Skeletal muscle tissue (tissue), 3 donors: ENCODE measurements at regions not wholly inside any gene's neighbourhood (a gene's known extent, or its start where the extent isn't known, plus 50 kb on each side); places are given as distances from the start of the nearest gene placed in this dataset.

Source experiments
- H3K27ac ChIP-seq: one replicate; pipeline ENCODE4 v1.7.0; 2013; ENCODE audit warnings: mild to moderate bottlenecking, low read depth, low read length, inconsistent platforms
- H3K27me3 ChIP-seq, 3 donors: one replicate each; pipeline ENCODE4 v1.7.0; 2013; ENCODE audit warnings: low read length in 3 of 3; ENCODE audit not compliant: control insufficient read depth in 3 of 3, insufficient read depth in 3 of 3
- H3K36me3 ChIP-seq, 3 donors: one replicate each; pipeline ENCODE4 v1.7.0; 2013; ENCODE audit warnings: low read length in 3 of 3; ENCODE audit not compliant: control insufficient read depth in 3 of 3, insufficient read depth in 3 of 3
- H3K4me1 ChIP-seq, 3 donors: one replicate each; pipeline ENCODE4 v1.7.0; 2013; ENCODE audit warnings: low read length in 3 of 3, mild to moderate bottlenecking in 3 of 3; ENCODE audit not compliant: control insufficient read depth in 3 of 3, insufficient read depth in 3 of 3
- H3K4me3 ChIP-seq, 3 donors: one replicate each; pipeline ENCODE4 v1.7.0; 2013; ENCODE audit warnings: low read length in 3 of 3
- H3K9ac ChIP-seq, 3 donors: one replicate each; pipeline ENCODE4 v1.7.0; 2013; ENCODE audit warnings: low read length in 3 of 3, mild to moderate bottlenecking in 3 of 3, moderate library complexity in 2 of 3, low read depth in 1 of 3
- H3K9me3 ChIP-seq, 3 donors: one replicate each; pipeline ENCODE4 v1.7.0; 2013; ENCODE audit warnings: low read length in 3 of 3; ENCODE audit not compliant: control insufficient read depth in 3 of 3
- donor health status: Osteomylitis.

GRCh38 chr16:87002717-87003413 is 314.3 kb downstream of the C16orf95 start:
- Histone ChIP-seq H3K36me3 (no peaks in the 10 kb centered on the region), H3K9ac (no peak overlapping the region), H3K4me3 (no peak overlapping the region), H3K9me3 (peaks cover 0 to 4% (median 3%) of the 10 kb centered on the region in 3 donors), H3K27me3 (peaks cover 4 to 18% (median 4%) of the 10 kb centered on the region in 3 donors), H3K4me1 (peaks cover 0 to 11% (median 0%) of the 10 kb centered on the region in 3 donors), H3K27ac (no peak overlapping the region)

GRCh38 chr16:87003414-87003755 is 313.8 kb downstream of the C16orf95 start:
- Histone ChIP-seq H3K9ac (no peak overlapping the region), H3K9me3 (peaks cover 0 to 4% (median 3%) of the 10 kb centered on the region in 3 donors), H3K4me3 (no peak overlapping the region), H3K36me3 (no peaks in the 10 kb centered on the region), H3K27me3 (peaks cover 1 to 16% (median 4%) of the 10 kb centered on the region in 3 donors), H3K4me1 (peaks cover 0 to 11% (median 0%) of the 10 kb centered on the region in 3 donors), H3K27ac (no peak overlapping the region)

DNA sequence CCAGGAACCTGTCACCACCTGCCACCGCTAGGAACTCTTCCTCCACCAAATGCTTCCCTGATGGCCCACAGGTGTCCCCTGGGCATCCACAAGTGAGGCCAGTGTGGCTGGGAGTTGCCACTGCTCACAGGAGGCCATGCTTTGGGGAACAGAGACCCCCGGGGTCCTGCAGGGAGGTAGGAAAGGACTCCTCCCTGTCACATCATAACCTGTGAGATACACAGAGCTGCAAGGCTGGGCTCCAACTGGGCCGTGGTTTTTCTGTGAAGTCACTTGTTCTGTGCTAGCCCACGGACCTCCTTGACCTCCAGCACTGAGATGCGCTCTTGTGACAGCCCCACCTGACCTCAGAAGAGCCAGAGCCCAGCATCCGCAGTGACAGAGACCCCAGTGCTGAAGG is 311.2 kb downstream of the C16orf95 start:
- Histone ChIP-seq H3K27ac (no peak overlapping the region), H3K9ac (no peak overlapping the region), H3K27me3 (peaks cover 0 to 10% (median 7%) of the 10 kb centered on the region in 3 donors), H3K4me1 (peaks cover 0 to 7% (median 0%) of the 10 kb centered on the region in 3 donors), H3K9me3 (peaks cover 0 to 4% (median 3%) of the 10 kb centered on the region in 3 donors), H3K4me3 (no peak overlapping the region), H3K36me3 (no peaks in the 10 kb centered on the region)

DNA sequence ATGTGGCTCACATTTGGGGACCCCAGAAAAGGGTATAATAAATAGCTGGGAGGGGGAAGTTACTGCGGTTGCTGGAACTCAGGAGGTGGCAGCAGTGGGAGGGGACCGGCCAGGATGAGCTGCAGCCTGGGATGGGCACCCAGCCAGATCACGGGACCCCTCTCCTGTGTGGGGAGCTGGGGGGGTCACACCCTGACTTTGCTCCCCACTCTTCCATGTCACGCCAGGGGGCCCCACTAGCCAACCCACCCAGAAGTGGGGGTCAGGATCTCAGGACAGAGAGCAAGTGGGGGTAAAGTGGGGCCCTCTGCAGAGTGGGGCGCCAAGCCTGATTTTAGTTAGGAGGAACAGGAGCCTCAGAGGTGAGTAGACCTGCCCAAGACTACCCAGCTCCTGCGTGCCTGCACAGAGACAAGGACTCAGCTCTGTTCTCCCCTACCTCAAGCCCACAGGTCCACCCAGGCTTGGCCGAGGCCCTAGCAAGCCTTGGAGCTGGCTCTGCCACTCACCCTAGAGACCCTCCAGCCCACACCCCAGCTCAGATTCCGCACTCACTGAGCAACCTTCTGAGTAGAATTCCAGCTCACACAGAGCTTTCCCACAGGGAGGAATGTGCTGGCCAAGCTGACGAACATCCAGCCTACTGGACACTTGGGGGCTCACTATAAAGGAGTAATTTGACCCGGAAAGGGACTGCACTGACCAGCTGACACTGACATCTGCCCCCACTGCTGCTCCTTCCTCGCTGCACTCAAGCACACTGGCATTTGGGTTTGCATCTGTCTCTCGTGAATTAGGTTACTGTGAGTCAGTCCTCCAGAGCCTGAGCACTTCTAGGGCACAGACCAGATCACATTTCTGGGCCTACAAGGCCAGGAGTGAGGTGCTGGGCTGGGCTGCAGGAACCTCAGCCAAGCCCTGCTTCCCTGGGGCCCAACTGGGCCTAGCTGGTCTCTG is 310.1 kb downstream of the C16orf95 start:
- Histone ChIP-seq H3K9ac (no peak overlapping the region), H3K36me3 (no peaks in the 10 kb centered on the region), H3K27me3 (peaks cover 0 to 10% (median 7%) of the 10 kb centered on the region in 3 donors), H3K9me3 (peaks cover 0 to 4% (median 3%) of the 10 kb centered on the region in 3 donors), H3K27ac (no peak overlapping the region), H3K4me1 (peaks cover 0 to 7% (median 0%) of the 10 kb centered on the region in 3 donors), H3K4me3 (no peak overlapping the region)

DNA sequence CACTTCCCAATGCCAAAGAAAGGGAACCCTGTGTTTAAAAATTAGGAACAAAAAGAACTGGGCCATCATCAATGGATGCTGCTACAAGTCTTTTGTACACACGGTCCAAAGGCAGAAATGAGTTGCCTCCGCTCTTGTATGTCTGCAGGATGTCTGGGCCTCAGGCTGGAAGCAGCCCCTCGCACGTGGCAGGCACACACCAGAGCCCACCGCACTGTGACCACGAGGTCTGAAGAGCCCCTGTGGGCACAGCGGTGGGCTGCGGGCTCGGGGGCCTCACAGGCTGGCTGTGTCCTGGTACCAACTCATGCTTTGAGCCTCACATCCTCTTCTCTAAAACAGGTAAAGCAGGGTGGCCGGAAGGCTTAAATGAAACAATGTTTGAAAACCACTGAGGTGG is 309.3 kb downstream of the C16orf95 start:
- Histone ChIP-seq H3K9me3 (peaks cover 0 to 4% (median 3%) of the 10 kb centered on the region in 3 donors), H3K27ac (no peak overlapping the region), H3K4me1 (peaks cover 0 to 2% (median 0%) of the 10 kb centered on the region in 3 donors), H3K4me3 (no peak overlapping the region), H3K27me3 (peaks cover 0 to 10% (median 7%) of the 10 kb centered on the region in 3 donors), H3K36me3 (no peaks in the 10 kb centered on the region), H3K9ac (no peak overlapping the region)

GRCh38 chr16:87008664-87009063 is 308.5 kb downstream of the C16orf95 start:
- peaks cover 0 to 4% (median 3%) of the 10 kb centered on the region in 3 donors for H3K9me3 ChIP-seq
- H3K36me3 ChIP-seq: no peaks in the 10 kb centered on the region
- H3K27me3 ChIP-seq: peaks cover 0 to 18% (median 9%) of the 10 kb centered on the region in 3 donors
- H3K9ac ChIP-seq: no peak overlapping the region
- no peak overlapping the region for H3K4me3 ChIP-seq
- no peaks in the 10 kb centered on the region for H3K4me1 ChIP-seq
- H3K27ac ChIP-seq: no peak overlapping the region

DNA sequence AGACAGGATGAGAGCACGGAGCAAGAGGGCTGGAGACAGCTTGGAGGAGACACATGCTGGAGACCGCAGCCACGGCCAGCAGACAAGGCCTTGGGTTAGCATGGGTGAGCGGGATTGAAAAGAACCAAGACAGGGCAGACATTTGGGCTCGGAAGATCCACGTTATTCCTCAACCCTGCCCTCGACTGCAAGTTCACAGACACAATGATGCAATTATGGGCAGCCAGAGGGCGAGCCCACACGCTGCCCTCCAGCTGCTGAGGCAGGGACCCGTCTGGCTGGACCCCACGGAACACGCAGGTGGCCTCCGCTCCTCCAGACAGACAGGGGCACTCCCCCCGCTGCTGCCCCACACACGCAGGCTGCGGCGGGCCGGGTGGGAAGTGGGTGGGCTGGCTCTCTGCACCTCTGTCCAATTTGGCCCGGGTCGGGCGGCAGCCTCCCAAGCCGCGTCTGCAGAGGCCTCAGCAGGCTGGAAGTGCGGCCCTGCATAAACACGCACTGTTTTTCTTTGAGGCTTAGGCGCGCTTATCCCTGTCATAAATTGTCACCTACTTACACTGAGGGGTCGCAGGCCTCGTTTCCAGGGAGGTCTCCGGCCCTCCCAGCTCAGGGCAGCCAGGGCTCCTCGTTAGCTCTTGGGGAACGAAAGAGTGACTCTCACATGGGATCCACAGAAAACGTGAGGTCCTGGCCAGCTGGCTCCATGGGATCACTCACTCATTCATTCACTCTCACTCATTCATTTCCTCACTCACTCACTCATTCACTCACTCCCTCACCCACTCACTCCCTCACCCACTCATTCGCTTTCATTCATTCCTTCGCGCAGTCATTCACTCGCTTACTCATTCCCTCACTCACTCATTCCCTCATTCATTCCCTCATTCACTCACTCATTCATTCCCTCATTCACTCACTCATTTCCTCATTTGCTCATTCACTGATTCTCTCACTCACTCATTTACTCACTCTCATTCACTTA is 303.9 kb downstream of the C16orf95 start:
- Histone ChIP-seq H3K4me1 (peaks cover 0 to 2% (median 0%) of the 10 kb centered on the region in 3 donors), H3K36me3 (no peaks in the 10 kb centered on the region), H3K9me3 (no peaks in the 10 kb centered on the region), H3K9ac (peak overlapping the region in 1 of 3 donors; percentile 16), H3K27me3 (peaks cover 27 to 34% (median 30%) of the 10 kb centered on the region in 3 donors), H3K4me3 (no peak overlapping the region), H3K27ac (no peak overlapping the region)

DNA sequence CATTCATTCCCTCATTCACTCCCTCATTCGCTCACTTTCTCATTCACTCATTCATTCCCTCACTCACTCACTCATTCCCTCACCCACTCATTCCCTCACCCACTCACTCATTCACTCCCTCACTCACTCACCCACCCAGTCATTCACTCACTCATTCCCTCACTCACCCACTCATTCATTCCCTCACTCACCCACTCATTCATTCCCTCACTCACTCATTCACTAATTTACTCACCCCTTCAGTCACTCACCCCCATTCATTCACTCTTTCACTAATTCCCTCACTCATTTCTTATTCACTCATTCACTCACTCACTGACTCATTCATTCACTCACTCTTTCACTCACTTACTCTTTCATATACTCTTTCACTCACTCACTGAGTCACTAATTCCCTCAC is 303.1 kb downstream of the C16orf95 start:
- H3K4me3 ChIP-seq: no peak overlapping the region
- H3K27me3 ChIP-seq: peaks cover 27 to 37% (median 27%) of the 10 kb centered on the region in 3 donors
- no peaks in the 10 kb centered on the region for H3K9me3 ChIP-seq
- no peak overlapping the region for H3K27ac ChIP-seq
- H3K9ac ChIP-seq: no peak overlapping the region
- H3K36me3 ChIP-seq: no peaks in the 10 kb centered on the region
- H3K4me1 ChIP-seq: peaks cover 0 to 2% (median 0%) of the 10 kb centered on the region in 3 donors

DNA sequence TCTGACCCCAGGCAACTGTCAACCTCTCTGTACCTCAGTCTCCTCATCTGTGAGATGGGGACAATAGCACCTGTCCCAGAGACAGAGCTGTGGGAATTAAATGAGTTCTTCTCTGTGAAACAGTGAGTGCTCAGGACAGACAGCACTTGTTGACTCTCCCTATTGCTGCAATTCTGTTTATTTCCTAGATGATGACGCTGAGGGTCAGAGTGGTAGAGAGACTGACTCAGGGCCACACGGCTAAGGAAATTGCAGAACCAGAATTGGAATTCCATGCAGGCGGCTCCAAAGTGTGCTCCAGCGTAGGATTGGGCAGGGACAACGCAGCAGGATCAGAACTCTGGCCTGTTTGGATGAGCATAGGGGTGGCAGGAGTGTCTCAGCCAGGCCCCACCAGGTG is 302.2 kb downstream of the C16orf95 start:
- H3K9me3 ChIP-seq: no peaks in the 10 kb centered on the region
- H3K27me3 ChIP-seq: peaks cover 27 to 40% (median 27%) of the 10 kb centered on the region in 3 donors
- peaks cover 0 to 2% (median 0%) of the 10 kb centered on the region in 3 donors for H3K4me1 ChIP-seq
- H3K27ac ChIP-seq: no peak overlapping the region
- no peaks in the 10 kb centered on the region for H3K36me3 ChIP-seq
- no peak overlapping the region for H3K9ac ChIP-seq
- H3K4me3 ChIP-seq: no peak overlapping the region
